ENCODE measurements at regions not wholly inside any gene's neighbourhood (a gene's known extent, or its start where the extent isn't known, plus 50 kb on each side); places are given as distances from the start of the nearest gene placed in this dataset.

DNA sequence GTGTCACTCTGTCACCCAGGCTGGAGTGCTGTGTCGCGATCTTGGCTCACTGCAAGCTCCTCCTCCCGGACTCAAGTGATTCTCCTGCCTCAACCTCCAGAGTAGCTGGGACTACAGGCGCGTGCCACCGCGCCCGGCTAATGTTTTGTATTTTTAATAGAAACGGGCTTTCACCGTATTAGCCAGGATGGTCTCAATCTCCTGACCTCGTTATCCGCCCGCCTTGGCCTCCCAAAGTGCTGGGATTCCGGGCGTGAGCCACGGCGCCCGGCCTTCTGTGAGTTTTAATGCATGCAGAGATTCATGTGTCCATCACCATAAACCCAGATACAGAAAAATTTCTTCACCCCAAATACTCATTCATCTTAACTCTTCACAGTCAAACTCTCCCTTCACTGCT, 1046.7 kb downstream of the CDH9 start:
- H3K27me3 Mint-ChIP-seq (ENCODE audit: unreplicated experiment) = no peaks in the 10 kb centered on the region
- no peak overlapping the region for H3K27ac Mint-ChIP-seq (ENCODE audit: unreplicated experiment)
- no peaks in the 10 kb centered on the region for H3K36me3 Mint-ChIP-seq (ENCODE audit: low read depth, unreplicated experiment)
- H3K4me1 Mint-ChIP-seq (ENCODE audit: unreplicated experiment) = peaks cover 3% of the 10 kb centered on the region
- H3K9me3 Mint-ChIP-seq (ENCODE audit: unreplicated experiment) = no peaks in the 10 kb centered on the region
- TF ChIP-seq, protein P1, sequence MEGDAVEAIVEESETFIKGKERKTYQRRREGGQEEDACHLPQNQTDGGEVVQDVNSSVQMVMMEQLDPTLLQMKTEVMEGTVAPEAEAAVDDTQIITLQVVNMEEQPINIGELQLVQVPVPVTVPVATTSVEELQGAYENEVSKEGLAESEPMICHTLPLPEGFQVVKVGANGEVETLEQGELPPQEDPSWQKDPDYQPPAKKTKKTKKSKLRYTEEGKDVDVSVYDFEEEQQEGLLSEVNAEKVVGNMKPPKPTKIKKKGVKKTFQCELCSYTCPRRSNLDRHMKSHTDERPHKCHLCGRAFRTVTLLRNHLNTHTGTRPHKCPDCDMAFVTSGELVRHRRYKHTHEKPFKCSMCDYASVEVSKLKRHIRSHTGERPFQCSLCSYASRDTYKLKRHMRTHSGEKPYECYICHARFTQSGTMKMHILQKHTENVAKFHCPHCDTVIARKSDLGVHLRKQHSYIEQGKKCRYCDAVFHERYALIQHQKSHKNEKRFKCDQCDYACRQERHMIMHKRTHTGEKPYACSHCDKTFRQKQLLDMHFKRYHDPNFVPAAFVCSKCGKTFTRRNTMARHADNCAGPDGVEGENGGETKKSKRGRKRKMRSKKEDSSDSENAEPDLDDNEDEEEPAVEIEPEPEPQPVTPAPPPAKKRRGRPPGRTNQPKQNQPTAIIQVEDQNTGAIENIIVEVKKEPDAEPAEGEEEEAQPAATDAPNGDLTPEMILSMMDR (IDR thresholded peaks at IDR 0.05; ENCODE audit: unreplicated experiment) = no peak
- no peak for DNase-seq (ENCODE audit: low spot score)
- H3K4me3 Mint-ChIP-seq (ENCODE audit: unreplicated experiment) = no peak overlapping the region

DNA sequence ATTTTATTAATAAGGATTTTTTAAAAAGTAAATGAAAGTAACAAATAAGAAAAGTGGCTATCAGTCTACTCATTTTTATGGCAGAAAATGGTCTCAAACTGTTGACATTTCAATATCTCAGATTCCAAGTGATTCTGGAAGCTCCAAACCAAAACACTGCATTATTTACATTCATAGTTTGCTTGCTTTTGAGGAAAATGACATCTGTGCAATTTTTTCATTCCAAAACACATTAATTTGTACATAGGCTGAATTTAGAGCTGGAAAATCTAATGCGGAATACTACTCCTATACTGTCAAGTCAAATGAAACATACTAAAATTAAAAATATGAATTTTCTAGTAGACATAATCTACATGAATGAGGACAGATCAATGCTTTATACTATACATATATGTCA, 1047.6 kb downstream of the CDH9 start:
- Mint-ChIP-seq H3K4me1 (ENCODE audit: unreplicated experiment) (peaks cover 4% of the 10 kb centered on the region), H3K4me3 (ENCODE audit: unreplicated experiment) (no peak overlapping the region), H3K9me3 (ENCODE audit: unreplicated experiment) (no peaks in the 10 kb centered on the region), H3K27me3 (ENCODE audit: unreplicated experiment) (no peaks in the 10 kb centered on the region), H3K27ac (ENCODE audit: unreplicated experiment) (no peak overlapping the region), H3K36me3 (ENCODE audit: low read depth, unreplicated experiment) (no peaks in the 10 kb centered on the region)
- TF ChIP-seq, protein P1 (IDR thresholded peaks at IDR 0.05; ENCODE audit: unreplicated experiment) = no peak
- DNase-seq (ENCODE audit: low spot score) = no peak

DNA sequence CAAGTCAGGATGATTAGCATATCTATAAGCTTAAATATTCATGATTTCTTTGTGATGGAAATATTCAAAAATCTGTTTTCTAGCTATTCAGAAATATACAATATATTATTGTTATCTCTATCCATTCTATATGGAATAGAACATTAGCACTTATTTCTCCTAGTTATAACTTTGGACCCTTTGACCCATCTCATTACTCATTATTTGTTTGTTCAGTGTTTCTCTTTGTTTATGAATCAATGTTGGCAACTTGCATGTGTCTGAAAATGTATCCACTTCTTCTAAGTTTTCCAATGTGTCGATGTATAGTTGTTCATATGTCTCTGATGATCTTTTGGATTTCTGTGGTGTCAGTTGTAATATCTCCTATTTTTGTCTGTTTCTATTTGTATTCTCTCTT, 1059.3 kb downstream of the CDH9 start:
- no peaks in the 10 kb centered on the region for H3K27me3 Mint-ChIP-seq (ENCODE audit: unreplicated experiment)
- no peak overlapping the region for H3K27ac Mint-ChIP-seq (ENCODE audit: unreplicated experiment)
- H3K4me3 Mint-ChIP-seq (ENCODE audit: unreplicated experiment) = no peak overlapping the region
- no peaks in the 10 kb centered on the region for H3K9me3 Mint-ChIP-seq (ENCODE audit: unreplicated experiment)
- no peaks in the 10 kb centered on the region for H3K36me3 Mint-ChIP-seq (ENCODE audit: low read depth, unreplicated experiment)
- TF ChIP-seq, protein P1 (IDR thresholded peaks at IDR 0.05; ENCODE audit: unreplicated experiment) = no peak
- no peak for DNase-seq (ENCODE audit: low spot score)
- H3K4me1 Mint-ChIP-seq (ENCODE audit: unreplicated experiment) = no peaks in the 10 kb centered on the region

DNA sequence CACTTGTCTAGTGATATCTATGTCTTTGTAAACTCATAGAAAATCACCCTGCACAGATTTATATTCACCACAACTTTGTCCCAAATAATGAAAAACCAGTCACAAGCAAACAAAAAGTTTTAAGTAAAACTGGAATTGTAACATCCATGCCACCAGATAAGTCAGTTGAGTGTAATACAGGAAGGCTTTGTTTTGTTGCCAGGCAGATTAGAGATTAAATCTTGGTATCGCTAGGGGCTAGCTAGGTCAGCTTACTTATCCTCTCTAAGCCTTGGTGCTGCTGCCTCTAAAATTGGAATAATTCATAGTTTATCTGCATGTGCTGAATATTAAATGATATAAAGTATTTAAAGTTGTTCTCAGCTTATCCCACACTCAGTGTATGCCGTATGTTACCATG, 1062.5 kb downstream of the CDH9 start:
- Mint-ChIP-seq H3K9me3 (ENCODE audit: unreplicated experiment) (no peaks in the 10 kb centered on the region), H3K4me3 (ENCODE audit: unreplicated experiment) (no peak overlapping the region), H3K27ac (ENCODE audit: unreplicated experiment) (no peak overlapping the region), H3K4me1 (ENCODE audit: unreplicated experiment) (no peaks in the 10 kb centered on the region), H3K27me3 (ENCODE audit: unreplicated experiment) (no peaks in the 10 kb centered on the region), H3K36me3 (ENCODE audit: low read depth, unreplicated experiment) (no peaks in the 10 kb centered on the region)
- no peak for DNase-seq (ENCODE audit: low spot score)
- TF ChIP-seq, protein P1 (IDR thresholded peaks at IDR 0.05; ENCODE audit: unreplicated experiment) = no peak

DNA sequence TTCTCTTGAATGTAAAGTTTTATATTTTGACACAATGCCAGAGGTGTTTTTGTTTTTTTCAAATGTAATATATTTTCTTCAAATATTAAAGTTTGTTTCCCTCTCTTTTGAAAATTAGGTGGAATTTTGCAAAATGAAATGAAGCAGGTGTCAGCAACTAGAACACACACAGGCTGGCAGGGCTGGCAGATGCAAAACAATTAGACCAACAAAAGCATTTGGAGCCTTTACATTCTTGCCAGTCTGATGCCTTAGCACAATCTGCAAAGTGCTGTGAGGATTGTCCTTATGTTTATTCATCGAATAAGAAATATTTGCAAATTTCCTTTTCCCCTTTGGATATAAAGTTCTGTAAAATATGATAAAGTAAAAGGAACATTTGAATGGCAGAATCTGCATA, 1063.9 kb downstream of the CDH9 start:
- H3K36me3 Mint-ChIP-seq (ENCODE audit: low read depth, unreplicated experiment) = no peaks in the 10 kb centered on the region
- no peaks in the 10 kb centered on the region for H3K4me1 Mint-ChIP-seq (ENCODE audit: unreplicated experiment)
- H3K9me3 Mint-ChIP-seq (ENCODE audit: unreplicated experiment) = no peaks in the 10 kb centered on the region
- no peak overlapping the region for H3K4me3 Mint-ChIP-seq (ENCODE audit: unreplicated experiment)
- no peaks in the 10 kb centered on the region for H3K27me3 Mint-ChIP-seq (ENCODE audit: unreplicated experiment)
- H3K27ac Mint-ChIP-seq (ENCODE audit: unreplicated experiment) = no peak overlapping the region
- no peak for DNase-seq (ENCODE audit: low spot score)
- TF ChIP-seq, protein P1 (IDR thresholded peaks at IDR 0.05; ENCODE audit: unreplicated experiment) = no peak

All from endothelial cell (in vitro differentiated cells).